Neural cell (in vitro differentiated cells): ENCODE measurements at regions not wholly inside any gene's neighbourhood (a gene's known extent, or its start where the extent isn't known, plus 50 kb on each side); places are given as distances from the start of the nearest gene placed in this dataset.

Source experiments
- H2AFZ ChIP-seq: fragments of 200-600, 300-800 bp; sonication (generic), shearing (Covaris generic); 2 replicates; pipeline ENCODE4 v1.6.0; 2014; ENCODE audit warnings: low read depth, mild to moderate bottlenecking, antibody characterized with exemption, low read length, moderate library complexity
- H3F3A ChIP-seq: fragments of 200-600 bp; shearing (Covaris generic); 2 replicates; pipeline ENCODE4 v1.6.1; 2016; ENCODE audit warnings: mild to moderate bottlenecking, moderate library complexity, mixed read lengths, antibody characterized with exemption, low read length; ENCODE audit not compliant: insufficient read depth, poor library complexity, severe bottlenecking
- H3K27ac ChIP-seq: fragments of 200-600, 300-800 bp; sonication (generic), shearing (Covaris generic); 2 replicates; pipeline ENCODE4 v1.5.1; 2014; ENCODE audit warnings: mild to moderate bottlenecking, low read length, moderate library complexity
- H3K27me3 ChIP-seq: fragments of 300-800, 200-600 bp; sonication (generic), shearing (Covaris generic); 2 replicates; pipeline ENCODE4 v1.6.0; 2014; ENCODE audit warnings: mild to moderate bottlenecking, low read depth, low read length, moderate library complexity; ENCODE audit not compliant: insufficient read depth
- H3K36me3 ChIP-seq: fragments of 300-800, 200-600 bp; sonication (generic), shearing (Covaris generic); 2 replicates; pipeline ENCODE4 v1.5.1; 2014; ENCODE audit warnings: mild to moderate bottlenecking, antibody characterized with exemption, low read length, moderate library complexity; ENCODE audit not compliant: insufficient read depth
- H3K4me2 ChIP-seq: fragments of 300-800, 200-600 bp; sonication (generic), shearing (Covaris generic); 2 replicates; pipeline ENCODE4 v1.6.0; 2014; ENCODE audit warnings: mild to moderate bottlenecking, low read length
- H3K4me3 ChIP-seq: fragments of 300-800, 200-600 bp; sonication (generic), shearing (Covaris generic); 2 replicates; pipeline ENCODE4 v1.5.1; 2014; ENCODE audit warnings: mild to moderate bottlenecking, low read length, moderate library complexity
- H3K79me2 ChIP-seq: fragments of 200-600 bp; shearing (Covaris generic); replicated peaks from 2 replicates; pipeline ENCODE4 v1.6.0; 2014; ENCODE audit warnings: mild to moderate bottlenecking, low read length, moderate library complexity; ENCODE audit not compliant: insufficient read depth
- H3K9ac ChIP-seq: fragments of 300-800, 200-600 bp; sonication (generic), shearing (Covaris generic); 2 replicates; pipeline ENCODE4 v1.6.1; 2016; ENCODE audit warnings: mild to moderate bottlenecking, low read length, mixed read lengths
- H3K9me2 ChIP-seq: fragments of 200-600 bp; shearing (Covaris generic); 2 replicates; pipeline ENCODE4 v1.6.1; 2016; ENCODE audit warnings: mild to moderate bottlenecking, low read length, mixed read lengths; ENCODE audit not compliant: insufficient read depth
- H3K9me3 ChIP-seq: fragments of 200-600, 300-800 bp; sonication (generic), shearing (Covaris generic); 2 replicates; pipeline ENCODE4 v1.6.1; 2016; ENCODE audit warnings: mild to moderate bottlenecking, mixed run types, low read length, moderate library complexity, mixed read lengths
- H4K20me1 ChIP-seq: fragments of 200-600 bp; shearing (Covaris generic); 2 replicates; pipeline ENCODE4 v1.6.1; 2016; ENCODE audit warnings: mild to moderate bottlenecking, mixed run types; ENCODE audit not compliant: insufficient read depth
- EP300 ChIP-seq: fragments of 450-650 bp; conservative IDR thresholded peaks from 2 replicates; pipeline ENCODE4 v1.6.1; 2014; ENCODE audit warnings: antibody characterized with exemption, mild to moderate bottlenecking, moderate library complexity; ENCODE audit not compliant: poor library complexity, severe bottlenecking
- EZH2 ChIP-seq: fragments of 200-600, 300-800 bp; shearing (Covaris generic), sonication (generic); IDR thresholded peaks from 2 replicates; pipeline ENCODE4 v1.6.1; 2014; ENCODE audit warnings: antibody characterized with exemption, low read length, borderline replicate concordance, mild to moderate bottlenecking; ENCODE audit not compliant: insufficient read depth, poor library complexity, severe bottlenecking
- MXI1 ChIP-seq: fragments of 450-650 bp; conservative IDR thresholded peaks from 2 replicates; pipeline ENCODE4 v1.6.1; 2014; ENCODE audit warnings: antibody characterized with exemption, mild to moderate bottlenecking; ENCODE audit not compliant: poor library complexity, severe bottlenecking
- POLR2AphosphoS5 ChIP-seq: IDR thresholded peaks from 2 replicates; pipeline ENCODE4 v1.6.1; 2012
- RAD21 ChIP-seq: fragments of 450-650 bp; conservative IDR thresholded peaks from 2 replicates; pipeline ENCODE4 v1.6.1; 2014; ENCODE audit warnings: antibody characterized with exemption, mild to moderate bottlenecking, moderate library complexity
- REST ChIP-seq: IDR thresholded peaks from 2 replicates; pipeline ENCODE4 v1.6.1; 2012; ENCODE audit warnings: borderline replicate concordance
- SMC3 ChIP-seq: fragments of 450-650 bp; conservative IDR thresholded peaks from 2 replicates; pipeline ENCODE4 v1.6.1; 2014; ENCODE audit warnings: antibody characterized with exemption, mild to moderate bottlenecking, moderate library complexity; ENCODE audit not compliant: poor library complexity
- TAF1 ChIP-seq: IDR thresholded peaks from 2 replicates; pipeline ENCODE4 v1.6.1; 2012; ENCODE audit warnings: low read depth
- TF ChIP-seq, protein P1 (sequence below): fragments of 450-650 bp; IDR thresholded peaks from 2 replicates; pipeline ENCODE4 v1.5.1; 2014; ENCODE audit warnings: antibody characterized with exemption, mild to moderate bottlenecking, moderate library complexity; ENCODE audit not compliant: poor library complexity, severe bottlenecking

DNA sequence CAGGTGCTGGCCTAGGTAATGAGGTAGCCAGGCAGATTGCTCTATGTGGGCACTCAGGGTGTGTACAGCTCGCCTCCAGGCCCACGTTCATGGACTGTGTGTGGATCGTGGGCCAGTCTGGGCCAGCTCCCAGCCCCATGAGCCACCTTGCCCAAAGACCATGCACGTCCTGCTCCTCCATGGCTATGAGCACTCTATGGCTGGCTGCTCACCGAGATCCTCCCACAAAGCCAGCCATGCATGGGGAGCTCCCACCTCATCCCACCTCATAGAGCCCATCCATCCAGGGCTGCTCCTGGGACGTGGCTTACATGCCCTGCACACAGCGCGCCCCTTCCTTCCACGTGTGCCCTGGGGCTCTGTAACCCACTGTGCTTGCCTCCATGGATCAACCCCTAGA, 262.5 kb upstream of the IRX1 start:
- no peak overlapping the region for H3K4me2 ChIP-seq
- H3K79me2 ChIP-seq = no peaks in the 10 kb centered on the region
- no peaks in the 10 kb centered on the region for H3K9me3 ChIP-seq
- H3K36me3 ChIP-seq = no peaks in the 10 kb centered on the region
- H3K4me3 ChIP-seq = no peak overlapping the region
- no peak overlapping the region for H3K9ac ChIP-seq
- no peak for TF ChIP-seq EP300
- TF ChIP-seq SMC3 = no peak
- no peak for TF ChIP-seq REST
- TF ChIP-seq TAF1 = no peak
- TF ChIP-seq, protein P1, sequence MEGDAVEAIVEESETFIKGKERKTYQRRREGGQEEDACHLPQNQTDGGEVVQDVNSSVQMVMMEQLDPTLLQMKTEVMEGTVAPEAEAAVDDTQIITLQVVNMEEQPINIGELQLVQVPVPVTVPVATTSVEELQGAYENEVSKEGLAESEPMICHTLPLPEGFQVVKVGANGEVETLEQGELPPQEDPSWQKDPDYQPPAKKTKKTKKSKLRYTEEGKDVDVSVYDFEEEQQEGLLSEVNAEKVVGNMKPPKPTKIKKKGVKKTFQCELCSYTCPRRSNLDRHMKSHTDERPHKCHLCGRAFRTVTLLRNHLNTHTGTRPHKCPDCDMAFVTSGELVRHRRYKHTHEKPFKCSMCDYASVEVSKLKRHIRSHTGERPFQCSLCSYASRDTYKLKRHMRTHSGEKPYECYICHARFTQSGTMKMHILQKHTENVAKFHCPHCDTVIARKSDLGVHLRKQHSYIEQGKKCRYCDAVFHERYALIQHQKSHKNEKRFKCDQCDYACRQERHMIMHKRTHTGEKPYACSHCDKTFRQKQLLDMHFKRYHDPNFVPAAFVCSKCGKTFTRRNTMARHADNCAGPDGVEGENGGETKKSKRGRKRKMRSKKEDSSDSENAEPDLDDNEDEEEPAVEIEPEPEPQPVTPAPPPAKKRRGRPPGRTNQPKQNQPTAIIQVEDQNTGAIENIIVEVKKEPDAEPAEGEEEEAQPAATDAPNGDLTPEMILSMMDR = no peak
- no peak for TF ChIP-seq POLR2AphosphoS5
- TF ChIP-seq EZH2 = no peak
- TF ChIP-seq RAD21 = no peak
- no peak for TF ChIP-seq MXI1
- H3K27me3 ChIP-seq = no peaks in the 10 kb centered on the region
- no peaks in the 10 kb centered on the region for H3F3A ChIP-seq
- no peak overlapping the region for H2AFZ ChIP-seq
- H3K27ac ChIP-seq = no peak overlapping the region
- H3K9me2 ChIP-seq = no peaks in the 10 kb centered on the region
- H4K20me1 ChIP-seq = no peaks in the 10 kb centered on the region

- Histone ChIP-seq H3K4me3 (no peak overlapping the region), H3K36me3 (no peaks in the 10 kb centered on the region), H3K79me2 (no peaks in the 10 kb centered on the region), H3K9me3 (no peaks in the 10 kb centered on the region), H3K9ac (no peak overlapping the region), H4K20me1 (no peaks in the 10 kb centered on the region), H3F3A (no peaks in the 10 kb centered on the region), H3K4me2 (no peak overlapping the region), H3K27me3 (no peaks in the 10 kb centered on the region), H3K9me2 (no peaks in the 10 kb centered on the region), H2AFZ (no peak overlapping the region), H3K27ac (no peak overlapping the region)
- TF ChIP-seq EP300 (no peak), SMC3 (no peak), MXI1 (no peak), REST (no peak), RAD21 (no peak), POLR2AphosphoS5 (no peak), TAF1 (no peak), EZH2 (no peak)
- TF ChIP-seq, protein P1 = no peak
Measured at GRCh38 chr5:3331819-3332218, 263.8 kb upstream of the IRX1 start.
